HG03060 (cell line): ENCODE measurements at regions not wholly inside any gene's neighbourhood (a gene's known extent, or its start where the extent isn't known, plus 50 kb on each side); places are given as distances from the start of the nearest gene placed in this dataset.

Source experiments
- ATAC-seq: cut with Tn5 transposase; IDR thresholded peaks from one replicate; pipeline ENCODE4 v1.9.1; 2021; ENCODE audit warnings: low read depth, moderate number of reproducible peaks; ENCODE audit not compliant: unreplicated experiment

DNA sequence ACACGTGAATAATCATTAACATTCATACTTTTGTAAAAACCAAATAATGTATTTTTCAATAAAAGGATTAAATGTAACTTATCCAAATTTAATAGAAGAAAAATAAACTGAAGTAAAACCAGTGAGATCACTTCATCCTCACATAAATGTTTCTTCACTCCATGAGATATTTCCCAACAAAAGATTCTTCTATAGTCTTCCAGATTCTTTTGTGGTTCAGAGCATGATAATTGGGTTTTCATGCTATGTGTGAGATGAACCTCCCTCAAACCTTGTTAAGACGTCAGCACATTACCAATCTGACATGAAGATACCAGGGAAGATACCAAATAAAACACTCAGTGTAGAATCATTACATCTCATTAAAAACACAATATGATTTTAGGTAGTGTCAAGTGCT, 62.9 kb upstream of the OXGR1 start:
- no peak for ATAC-seq

DNA sequence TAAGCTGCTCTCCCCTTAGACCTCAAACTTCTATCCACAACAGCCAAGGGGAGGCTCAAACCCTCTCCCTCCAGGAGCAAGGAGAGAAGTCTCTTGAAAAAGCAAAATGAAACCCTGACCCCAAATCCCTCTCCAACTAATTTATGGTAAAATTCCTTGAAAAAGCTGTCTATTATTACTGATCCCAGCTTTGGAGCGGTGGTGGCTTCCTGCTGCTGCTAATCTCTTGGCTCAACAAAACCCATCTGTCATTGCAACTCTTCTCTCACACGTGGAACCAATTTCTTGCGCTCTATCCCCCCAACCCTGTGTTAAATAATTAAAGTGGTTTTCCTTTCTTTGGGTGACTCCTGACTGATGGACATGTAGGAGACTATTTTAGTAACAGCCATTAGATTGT, 64.1 kb upstream of the OXGR1 start:
- ATAC-seq = no peak

DNA sequence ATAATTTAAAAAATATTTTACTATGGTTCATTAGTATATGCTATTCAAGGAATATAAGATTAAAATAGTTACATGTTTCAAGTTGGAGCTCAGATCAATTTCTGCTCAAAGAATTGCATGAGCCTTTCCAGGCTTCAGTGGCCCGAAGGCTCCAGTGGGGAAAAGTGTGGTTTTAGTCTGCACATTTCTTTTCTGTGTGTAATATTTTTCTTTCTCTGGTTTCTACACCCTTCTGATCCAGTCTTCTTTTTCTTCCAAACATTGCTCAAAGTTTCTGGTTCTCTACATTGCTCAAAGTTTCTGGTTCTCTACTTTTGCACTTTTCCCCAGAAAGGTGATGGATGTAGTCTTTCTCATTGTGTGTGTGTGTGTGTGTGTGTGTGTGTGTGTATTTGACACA, 64.7 kb upstream of the OXGR1 start:
- ATAC-seq = no peak

DNA sequence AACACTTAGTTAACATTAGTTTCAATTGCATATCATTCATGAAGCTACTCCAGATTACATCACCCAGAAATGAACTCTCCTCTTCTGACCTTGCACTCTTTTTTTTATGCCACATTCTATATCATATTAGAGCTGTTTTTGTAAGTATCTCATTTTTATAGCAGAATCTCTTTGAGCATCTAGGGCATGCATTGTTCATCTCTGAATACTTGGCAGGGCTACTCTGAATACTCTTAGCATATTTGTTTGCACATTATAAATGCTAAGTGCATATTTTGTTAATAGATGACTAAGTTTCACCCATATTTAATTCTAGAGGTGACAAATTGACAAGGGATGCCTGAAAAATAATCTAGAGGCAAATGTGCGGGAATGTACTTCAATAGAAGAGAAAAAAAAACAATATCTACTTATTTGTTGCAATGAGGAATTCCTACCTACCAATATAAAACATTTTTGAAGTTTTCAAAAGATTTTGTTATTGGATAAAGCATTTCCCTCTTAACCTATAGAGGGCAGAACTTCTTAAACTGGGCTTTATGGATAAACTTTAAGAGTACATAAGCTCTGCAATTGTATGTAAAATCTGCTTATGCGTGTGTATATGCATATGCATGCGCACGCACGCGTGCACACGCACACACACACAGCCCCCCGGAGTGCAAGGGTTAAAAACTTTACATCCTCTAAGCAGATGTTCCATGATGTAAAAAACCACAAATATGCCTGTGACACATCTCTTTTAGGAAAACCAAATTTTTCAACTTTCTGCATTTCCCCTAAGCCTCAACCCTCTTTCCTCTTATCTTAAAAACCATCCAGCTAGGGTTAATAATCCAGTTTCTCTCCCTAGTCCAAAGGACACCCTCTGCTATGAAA, 73.0 kb upstream of the OXGR1 start:
- ATAC-seq = no peak

DNA sequence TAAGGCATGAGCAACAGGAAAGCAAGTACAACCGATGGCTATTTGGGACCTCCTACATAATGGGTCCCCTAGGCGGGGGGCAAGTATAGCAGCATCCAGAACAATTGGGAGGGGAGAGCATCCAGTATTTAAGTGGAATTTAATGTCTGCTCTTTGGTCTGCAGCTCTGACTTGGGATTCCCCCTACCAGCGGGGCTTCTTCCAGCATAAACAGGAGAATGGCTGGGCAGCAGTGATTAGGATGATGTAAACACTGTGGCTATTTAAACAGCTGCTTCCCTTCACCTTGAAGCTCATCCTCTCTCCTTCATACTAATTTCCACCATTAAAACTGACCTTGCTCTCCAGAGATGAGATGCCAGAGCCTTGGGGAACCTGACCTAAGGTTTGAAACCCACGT, 73.9 kb upstream of the OXGR1 start:
- no peak for ATAC-seq

DNA sequence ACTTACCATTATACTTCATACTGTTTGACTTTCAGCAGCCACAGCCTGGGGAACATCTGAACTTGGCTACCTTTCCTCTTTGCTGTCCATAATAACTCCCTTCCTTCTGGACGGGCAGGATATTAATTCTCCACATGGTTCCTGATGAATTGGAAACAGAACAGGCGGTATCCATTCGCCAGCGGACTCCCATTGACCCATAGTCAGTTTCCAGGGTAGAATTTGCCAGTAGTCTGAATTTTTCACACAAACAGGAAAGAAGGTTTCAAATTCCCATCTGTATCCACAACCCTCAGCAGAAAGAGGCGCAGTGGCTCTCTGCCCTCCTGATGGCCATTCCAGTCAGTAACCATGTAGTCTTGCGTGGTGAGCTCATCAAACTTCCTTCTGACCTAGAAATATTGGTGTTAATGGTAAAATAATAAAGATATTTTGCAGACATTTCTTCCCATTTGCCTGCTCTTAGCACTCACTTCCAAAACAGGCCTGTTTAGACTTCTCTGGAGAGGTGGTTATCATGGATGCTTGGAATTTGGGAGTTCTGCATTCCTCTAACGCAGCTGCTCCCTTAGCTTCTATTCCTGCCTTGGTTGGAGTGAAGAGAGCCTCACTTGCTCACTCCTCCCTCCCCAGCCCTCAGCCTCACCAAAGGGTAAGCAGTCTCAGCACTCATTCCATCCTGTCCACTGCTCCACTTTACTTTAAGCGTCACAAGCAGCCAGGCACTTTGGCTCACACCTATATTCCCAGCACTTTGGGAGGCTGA, 75.0 kb upstream of the OXGR1 start:
- ATAC-seq = no peak

DNA sequence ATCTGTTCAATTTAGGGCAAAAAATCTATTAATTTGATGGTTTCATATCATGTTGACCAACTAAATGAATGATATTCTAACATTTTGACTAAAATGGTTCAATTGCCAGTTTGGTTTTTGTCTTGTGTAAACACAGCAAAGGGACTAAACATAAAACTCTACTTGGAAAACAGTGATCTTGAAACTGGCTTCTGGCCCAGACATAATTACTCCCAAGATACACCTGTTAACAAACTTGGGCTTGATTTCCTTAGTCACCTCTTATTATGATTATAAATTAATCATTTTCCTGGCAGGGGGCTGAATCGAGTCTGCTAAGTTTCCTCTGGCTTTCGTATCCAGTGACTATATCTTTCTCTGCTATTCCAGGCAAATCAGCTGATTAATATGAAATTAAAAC, 78.0 kb upstream of the OXGR1 start:
- no peak for ATAC-seq

DNA sequence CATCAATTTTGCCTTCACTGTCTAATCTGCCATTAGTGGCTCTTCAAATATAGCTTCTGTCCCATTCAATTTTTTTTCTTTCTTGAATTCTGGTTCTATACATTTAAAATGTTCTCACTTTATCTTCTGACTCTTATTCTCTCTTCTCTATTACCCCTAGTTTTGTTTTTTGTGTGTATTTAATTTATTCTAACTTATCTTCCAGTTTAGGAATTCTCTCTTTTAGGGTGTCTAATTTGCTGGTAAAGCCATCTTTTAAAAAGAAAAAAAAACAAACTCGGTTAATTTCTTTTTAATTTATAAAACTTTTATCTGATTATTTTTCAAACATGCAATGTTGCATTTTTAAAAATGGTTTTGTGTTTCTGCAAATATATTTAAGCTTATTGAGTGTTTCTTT, 80.3 kb upstream of the OXGR1 start:
- no peak for ATAC-seq

DNA sequence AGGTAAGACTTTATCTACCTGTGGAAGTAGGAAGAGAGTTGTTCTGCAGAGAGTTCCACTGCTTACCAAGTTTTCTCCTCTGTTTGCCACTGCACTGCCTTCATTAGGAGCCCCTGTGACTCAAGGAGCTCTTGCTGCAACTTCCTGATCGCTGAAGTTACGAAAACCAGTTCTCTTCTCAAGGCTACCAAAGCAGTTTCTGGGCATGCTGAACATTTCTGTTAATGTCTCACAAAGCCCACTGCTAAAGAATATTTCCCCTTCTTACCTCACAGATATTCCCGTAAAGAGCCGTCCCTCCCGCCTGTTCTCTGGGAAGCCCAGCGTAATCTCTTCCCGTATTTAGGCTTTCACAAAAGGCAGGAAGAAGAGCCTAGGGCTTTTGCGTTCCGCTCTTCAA, 82.6 kb upstream of the OXGR1 start:
- no peak for ATAC-seq

DNA sequence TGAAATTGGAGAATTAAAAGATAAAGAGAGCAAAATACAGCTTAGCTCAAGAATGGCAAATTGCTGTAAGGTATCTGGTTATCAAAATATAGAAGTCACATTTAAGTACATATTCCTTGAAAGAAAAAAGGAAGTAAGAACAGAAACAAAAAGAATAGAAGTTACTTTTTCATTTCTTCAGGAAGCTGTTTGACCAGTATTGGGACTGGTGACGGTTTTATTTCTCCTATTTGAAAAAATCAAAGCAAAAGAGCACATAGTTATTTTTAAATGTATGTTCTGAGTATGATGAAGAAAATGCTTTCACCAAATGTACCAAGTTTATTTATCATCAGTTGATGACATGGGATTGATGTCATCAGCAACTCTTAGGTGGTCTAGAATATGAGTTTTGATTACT, 83.1 kb upstream of the OXGR1 start:
- ATAC-seq = no peak

DNA sequence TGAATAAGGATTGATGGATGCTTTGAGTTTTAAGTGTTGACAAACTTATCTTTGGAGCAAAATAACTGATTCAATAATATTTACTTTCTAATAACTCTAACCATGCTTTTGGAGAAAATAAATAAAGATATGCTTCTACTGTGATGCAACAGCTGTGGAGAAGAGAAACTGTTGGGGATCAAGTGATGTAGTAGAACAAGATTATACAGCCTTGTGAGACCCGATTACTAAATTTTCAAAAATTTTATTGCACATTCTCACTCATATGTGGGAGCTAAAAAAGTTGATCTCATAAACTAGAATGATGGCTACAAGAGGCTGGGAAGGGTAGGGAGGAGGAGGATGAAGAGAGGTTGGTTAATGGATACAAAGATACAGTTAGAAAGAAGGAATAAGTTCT, 85.5 kb upstream of the OXGR1 start:
- ATAC-seq = no peak

DNA sequence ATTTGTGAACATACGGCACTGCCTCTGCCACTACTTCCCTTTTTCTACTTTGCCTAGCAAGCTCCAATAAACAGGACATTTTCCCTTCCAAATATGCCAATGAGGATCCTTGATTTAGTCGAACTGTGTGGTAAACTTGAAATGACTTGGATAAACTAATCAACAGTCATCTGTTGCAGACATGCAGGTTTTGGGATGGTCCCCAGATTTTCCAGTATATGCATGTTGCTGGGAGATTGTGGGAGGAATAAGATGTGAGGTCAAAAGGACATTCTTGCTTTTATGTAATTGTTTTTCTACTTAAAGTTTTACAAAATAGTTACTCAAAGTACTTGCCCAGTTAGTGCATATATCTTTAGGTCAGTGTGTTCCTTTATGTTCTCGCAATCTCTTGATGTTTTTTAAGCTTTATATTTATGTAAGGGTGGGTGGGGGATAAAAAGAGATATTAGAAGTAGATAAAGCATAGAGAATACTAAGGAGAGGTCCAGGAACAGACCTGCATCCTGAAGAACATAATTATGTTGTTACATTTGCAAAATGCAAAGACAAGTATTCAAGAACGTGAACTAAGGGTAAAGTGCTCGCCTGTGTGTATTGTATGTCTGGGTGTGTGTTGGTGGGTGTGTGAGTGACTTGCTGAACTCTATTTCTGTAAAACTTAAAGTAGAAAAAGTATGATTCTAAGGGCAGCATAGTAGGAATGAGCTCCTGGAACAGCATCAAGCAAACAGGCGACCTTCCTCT, 88.4 kb upstream of the OXGR1 start:
- no peak for ATAC-seq

DNA sequence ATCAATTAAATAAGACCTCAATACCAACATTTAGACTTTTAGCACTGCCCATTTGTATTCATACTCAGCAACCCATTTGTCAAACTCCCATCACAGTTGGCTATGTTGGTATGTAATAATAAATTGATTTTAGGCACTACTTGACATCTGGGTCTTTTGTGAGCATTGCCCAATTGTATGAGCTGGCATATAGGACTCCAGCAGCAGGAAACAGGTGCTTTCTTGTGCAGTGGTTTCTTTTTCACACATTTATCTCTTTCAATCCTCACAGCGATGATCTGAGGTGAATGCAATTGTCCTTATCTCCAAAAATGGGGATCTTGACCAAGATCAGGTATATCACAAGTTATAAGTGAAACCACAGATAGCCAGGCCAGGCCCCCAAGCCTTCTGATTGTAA, 96.9 kb upstream of the OXGR1 start:
- no peak for ATAC-seq

DNA sequence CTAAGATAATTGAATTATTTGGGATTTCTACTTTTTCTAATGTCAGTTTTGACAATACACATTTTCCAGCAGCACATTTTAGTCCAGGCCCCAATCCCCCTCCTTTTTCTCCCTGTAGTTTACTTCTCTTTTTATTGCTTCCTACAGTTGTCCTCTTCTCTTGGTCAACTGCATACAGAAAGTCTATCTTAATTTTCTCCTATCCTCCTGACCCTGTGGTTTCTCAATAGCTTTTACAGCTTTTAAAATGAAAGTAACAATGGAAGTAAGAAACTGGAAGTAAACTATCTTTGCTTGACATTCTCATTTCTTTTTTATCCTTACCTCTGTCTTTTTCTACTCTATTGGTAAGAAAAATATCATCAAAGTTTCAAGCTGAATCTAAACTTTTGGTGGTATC, 106.5 kb upstream of the OXGR1 start:
- ATAC-seq = no peak

DNA sequence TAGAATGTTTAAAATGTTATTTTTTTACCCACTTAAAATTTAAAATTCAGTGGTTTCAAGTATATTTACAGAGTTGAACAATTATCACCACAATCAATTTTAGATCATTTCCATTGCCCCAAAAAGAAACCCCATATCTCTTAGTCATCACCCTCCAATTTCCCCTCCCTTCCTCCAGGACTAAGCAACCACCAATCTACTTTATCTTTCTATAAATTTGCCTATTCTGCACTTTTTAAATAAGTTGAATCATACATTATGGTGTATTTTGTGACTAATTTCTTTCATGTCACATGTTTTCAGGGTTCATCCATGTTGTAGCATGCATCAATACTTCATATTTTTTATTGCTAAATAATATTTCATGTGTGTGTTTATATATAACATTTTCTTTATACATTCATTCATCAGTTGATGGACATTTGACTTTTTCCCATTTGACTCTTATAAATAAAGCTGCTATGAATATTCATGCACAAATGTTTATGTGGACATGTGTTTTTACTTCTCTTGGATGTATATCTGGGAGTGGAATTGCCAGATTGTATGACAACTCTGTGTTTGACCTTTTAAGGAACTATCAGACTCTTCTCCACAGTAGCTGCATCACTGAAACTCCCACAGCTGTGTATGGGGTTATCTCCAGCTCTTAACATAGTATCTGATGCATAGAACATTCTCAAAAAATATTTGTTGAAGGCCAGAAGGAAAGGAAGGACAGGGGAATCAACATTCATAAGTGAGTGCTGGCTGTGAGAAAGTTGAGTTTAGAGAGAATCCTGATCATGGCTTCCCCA, 107.8 kb upstream of the OXGR1 start:
- no peak for ATAC-seq

DNA sequence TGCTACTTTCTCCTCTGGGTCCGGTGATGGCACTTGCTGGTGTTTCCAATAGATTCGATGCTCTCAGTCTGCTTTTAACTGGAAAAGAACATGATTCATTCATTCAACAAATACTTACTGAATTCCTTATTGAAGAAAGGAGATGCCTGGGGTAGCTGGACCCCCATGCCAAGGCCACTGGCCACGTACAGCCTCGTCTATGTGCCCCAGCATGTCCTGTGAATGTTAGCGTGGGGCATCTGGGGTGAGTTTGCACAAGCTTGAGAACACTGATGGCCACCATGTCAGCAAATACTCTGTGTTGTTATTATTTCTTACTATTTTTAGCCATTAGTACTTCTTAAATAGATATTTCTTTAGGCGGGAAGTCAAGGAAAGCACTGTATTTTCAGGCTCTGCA, 112.0 kb upstream of the OXGR1 start:
- ATAC-seq = no peak

DNA sequence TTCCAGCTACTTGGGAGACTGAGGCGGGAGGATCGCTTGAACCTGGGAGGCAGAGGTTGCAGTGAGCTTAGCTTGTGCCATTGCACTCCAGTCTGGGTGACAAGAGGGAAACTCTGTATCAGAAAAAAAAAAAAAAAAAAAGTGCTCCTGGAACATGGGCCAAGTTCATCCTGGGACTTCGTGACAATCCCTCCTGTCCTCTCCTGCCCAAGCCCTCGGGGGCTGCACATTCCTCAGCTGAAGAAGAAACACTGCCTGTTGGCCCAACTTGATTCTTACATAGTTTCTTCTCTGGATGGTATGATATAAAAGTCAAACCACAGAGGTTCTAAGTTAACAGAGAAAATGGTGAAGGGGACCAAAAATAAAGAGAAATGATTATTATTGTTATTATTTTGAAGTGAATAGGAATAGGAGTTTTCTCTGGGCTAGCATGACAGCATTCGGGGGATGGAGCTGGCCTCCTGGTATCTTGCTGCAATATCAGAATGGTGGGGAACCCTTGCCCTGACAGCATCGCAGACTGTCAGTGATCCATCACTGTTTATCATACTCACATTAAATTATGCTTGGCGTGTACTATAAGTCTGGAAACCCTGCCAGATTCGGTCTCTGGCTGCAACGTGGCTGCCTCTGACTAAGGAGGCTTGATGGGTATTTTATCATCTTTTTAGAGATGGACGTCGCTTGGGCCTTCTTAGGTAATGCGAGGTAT, 113.7 kb upstream of the OXGR1 start:
- no peak for ATAC-seq

DNA sequence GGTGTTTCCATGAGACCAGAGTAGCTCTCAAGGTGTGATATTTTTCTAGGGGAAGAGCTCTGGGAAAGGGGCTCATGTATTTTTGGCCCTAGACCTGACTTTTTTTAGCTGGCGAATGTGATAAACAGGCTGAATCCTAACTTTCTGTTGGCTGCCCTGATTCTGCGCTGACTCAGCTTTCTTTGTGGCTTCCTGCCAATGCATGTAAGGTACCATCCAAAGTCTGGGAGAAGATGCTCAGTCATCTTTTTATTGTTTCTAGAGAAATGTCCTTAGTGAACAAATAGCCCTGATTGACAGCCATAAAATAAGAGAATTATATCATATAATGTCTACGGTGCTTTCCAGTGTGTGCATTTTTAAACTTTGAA, 113.6 kb upstream of the MBNL2 start:
- ATAC-seq = no peak

DNA sequence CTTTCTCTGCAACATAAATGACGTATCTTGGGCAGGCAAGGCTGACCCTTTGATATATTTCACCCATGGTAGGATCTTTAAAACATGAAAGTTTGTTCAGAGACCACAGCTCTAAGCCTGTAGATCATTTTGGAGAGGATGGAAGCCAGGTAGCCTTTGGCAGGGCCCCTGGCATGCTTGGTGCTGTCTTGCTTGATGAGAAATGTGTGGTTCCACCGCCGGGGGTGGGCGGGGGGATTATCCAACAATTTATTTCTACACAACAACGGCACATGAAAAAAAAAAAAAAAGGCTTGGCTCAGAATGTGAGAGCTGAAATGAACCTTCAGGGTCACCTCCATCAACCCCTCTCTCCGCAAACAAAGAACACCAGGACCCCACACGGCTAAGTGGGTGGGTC, 112.9 kb upstream of the MBNL2 start:
- ATAC-seq = no peak
